ENCODE measurements at regions not wholly inside any gene's neighbourhood (a gene's known extent, or its start where the extent isn't known, plus 50 kb on each side); places are given as distances from the start of the nearest gene placed in this dataset.

DNA sequence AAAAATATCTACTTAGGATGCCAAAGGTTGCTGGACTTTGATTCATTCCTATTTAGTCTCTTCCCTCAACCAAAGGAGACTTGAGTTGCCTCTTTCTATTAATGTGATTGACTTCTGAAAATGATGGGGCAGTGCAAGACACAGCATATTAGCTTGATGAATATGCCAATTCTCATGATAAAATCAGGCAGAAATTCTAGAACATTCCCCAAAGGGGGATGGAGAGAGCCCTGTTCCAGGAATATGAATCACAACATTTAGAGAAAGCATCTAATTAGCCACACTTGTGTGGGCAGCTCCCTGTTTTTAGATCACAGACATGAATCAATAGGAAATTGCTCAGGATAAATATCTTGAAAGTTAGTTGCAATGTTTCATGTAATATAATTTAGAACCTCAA is 584.0 kb upstream of the CDH8 start:
- Mint-ChIP-seq H3K36me3 (no peaks in the 10 kb centered on the region), H3K27ac (no peak overlapping the region), H3K4me3 (no peak overlapping the region), H3K4me1 (ENCODE audit: low read depth) (no peaks in the 10 kb centered on the region), H3K9me3 (peaks cover 28% of the 10 kb centered on the region), H3K27me3 (no peaks in the 10 kb centered on the region)
- no peak for DNase-seq
- POLR2A ChIA-PET, result no interaction called here
- CTCF ChIA-PET, result no interaction called here
- intact Hi-C loops (cut with micrococcal nuclease), result no loop called here

GRCh38 chr16:62615526-62615925 is 579.3 kb upstream of the CDH8 start:
- intact Hi-C loops (cut with micrococcal nuclease), result no loop called here
- Mint-ChIP-seq H3K27me3 (no peaks in the 10 kb centered on the region), H3K9me3 (peaks cover 33% of the 10 kb centered on the region), H3K36me3 (no peaks in the 10 kb centered on the region), H3K4me1 (ENCODE audit: low read depth) (no peaks in the 10 kb centered on the region), H3K4me3 (no peak overlapping the region), H3K27ac (no peak overlapping the region)
- CTCF ChIA-PET, result no interaction called here
- no peak for DNase-seq
- POLR2A ChIA-PET, result no interaction called here

DNA sequence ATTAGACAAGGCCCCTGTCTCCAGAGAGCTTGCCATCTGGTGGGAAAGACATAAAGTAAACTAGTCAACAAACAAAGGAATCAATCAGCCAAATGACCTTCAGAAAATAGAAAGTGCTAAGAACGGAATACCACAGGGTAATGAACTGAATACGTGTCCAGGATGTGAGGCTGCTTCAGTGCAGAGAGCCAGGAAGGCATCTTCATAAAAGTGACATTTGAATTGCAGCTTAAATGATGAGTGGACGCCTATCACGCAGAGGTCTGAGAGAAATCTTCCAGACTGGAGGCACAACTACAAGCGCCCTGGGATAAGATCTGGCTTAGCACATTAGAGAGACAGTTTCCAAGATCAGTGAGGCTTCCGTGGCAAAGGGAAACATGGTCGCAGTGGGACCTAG is 574.1 kb upstream of the CDH8 start:
- no peak for DNase-seq
- CTCF ChIA-PET, result no interaction called here
- Mint-ChIP-seq H3K36me3 (no peaks in the 10 kb centered on the region), H3K9me3 (peaks cover 26% of the 10 kb centered on the region), H3K27me3 (no peaks in the 10 kb centered on the region), H3K4me3 (no peak overlapping the region), H3K4me1 (ENCODE audit: low read depth) (no peaks in the 10 kb centered on the region), H3K27ac (no peak overlapping the region)
- intact Hi-C loops (cut with micrococcal nuclease), result no loop called here
- POLR2A ChIA-PET, result no interaction called here

- no peak overlapping the region for H3K27ac Mint-ChIP-seq
- H3K4me1 Mint-ChIP-seq (ENCODE audit: low read depth), result no peaks in the 10 kb centered on the region
- CTCF ChIA-PET, result no interaction called here
- H3K27me3 Mint-ChIP-seq, result no peaks in the 10 kb centered on the region
- H3K9me3 Mint-ChIP-seq, result peaks cover 34% of the 10 kb centered on the region
- H3K4me3 Mint-ChIP-seq, result no peak overlapping the region
- POLR2A ChIA-PET, result no interaction called here
- intact Hi-C loops (cut with micrococcal nuclease), result no loop called here
- no peaks in the 10 kb centered on the region for H3K36me3 Mint-ChIP-seq
- no peak for DNase-seq
Measured at GRCh38 chr16:62602790-62603189, 566.6 kb upstream of the CDH8 start.

- CTCF ChIA-PET, result no interaction called here
- intact Hi-C loops (cut with micrococcal nuclease), result no loop called here
- no peaks in the 10 kb centered on the region for H3K36me3 Mint-ChIP-seq
Measured at GRCh38 chr16:62597875-62598274, 561.6 kb upstream of the CDH8 start.

DNA sequence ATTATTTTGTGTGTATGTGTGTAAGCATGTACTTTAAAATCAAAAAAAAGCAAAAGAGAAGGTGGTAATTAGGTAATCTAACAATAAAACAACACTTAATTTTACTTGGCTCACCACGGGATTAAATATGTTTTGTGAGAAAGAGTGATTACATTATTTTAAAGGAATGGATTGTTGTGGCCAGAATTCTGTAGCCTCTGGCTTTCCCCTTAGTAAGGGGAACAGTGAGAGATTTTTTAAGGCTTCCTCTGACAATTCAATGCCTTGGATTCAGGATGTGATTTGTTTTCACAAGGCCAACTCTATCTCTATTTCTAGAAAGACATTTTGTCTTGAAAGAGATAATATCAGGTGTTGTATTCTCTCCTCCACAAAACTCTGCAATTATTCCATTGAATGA is 560.3 kb upstream of the CDH8 start:
- Mint-ChIP-seq H3K4me3 (no peak overlapping the region), H3K4me1 (ENCODE audit: low read depth) (no peaks in the 10 kb centered on the region), H3K36me3 (no peaks in the 10 kb centered on the region), H3K27ac (no peak overlapping the region), H3K9me3 (peaks cover 27% of the 10 kb centered on the region), H3K27me3 (no peaks in the 10 kb centered on the region)
- ChIA-PET CTCF (no interaction called here), POLR2A (no interaction called here)
- no peak for DNase-seq
- intact Hi-C loops (cut with micrococcal nuclease), result no loop called here

More at GRCh38 chr16:62597875-62598274, 561.6 kb upstream of the CDH8 start:
- H3K9me3 Mint-ChIP-seq, result peaks cover 32% of the 10 kb centered on the region
- H3K4me3 Mint-ChIP-seq, result no peak overlapping the region
- no peaks in the 10 kb centered on the region for H3K4me1 Mint-ChIP-seq (ENCODE audit: low read depth)
- H3K27ac Mint-ChIP-seq, result no peak overlapping the region
- no peaks in the 10 kb centered on the region for H3K27me3 Mint-ChIP-seq
- DNase-seq, result no peak
- POLR2A ChIA-PET, result no interaction called here

- Mint-ChIP-seq H3K27me3 (no peaks in the 10 kb centered on the region), H3K27ac (no peak overlapping the region), H3K9me3 (peaks cover 22% of the 10 kb centered on the region), H3K36me3 (no peaks in the 10 kb centered on the region), H3K4me1 (ENCODE audit: low read depth) (no peaks in the 10 kb centered on the region), H3K4me3 (no peak overlapping the region)
- no peak for DNase-seq
- intact Hi-C loops (cut with micrococcal nuclease), result no loop called here
- ChIA-PET CTCF (no interaction called here), POLR2A (no interaction called here)
Measured at GRCh38 chr16:62596125-62596524, 559.9 kb upstream of the CDH8 start.

DNA sequence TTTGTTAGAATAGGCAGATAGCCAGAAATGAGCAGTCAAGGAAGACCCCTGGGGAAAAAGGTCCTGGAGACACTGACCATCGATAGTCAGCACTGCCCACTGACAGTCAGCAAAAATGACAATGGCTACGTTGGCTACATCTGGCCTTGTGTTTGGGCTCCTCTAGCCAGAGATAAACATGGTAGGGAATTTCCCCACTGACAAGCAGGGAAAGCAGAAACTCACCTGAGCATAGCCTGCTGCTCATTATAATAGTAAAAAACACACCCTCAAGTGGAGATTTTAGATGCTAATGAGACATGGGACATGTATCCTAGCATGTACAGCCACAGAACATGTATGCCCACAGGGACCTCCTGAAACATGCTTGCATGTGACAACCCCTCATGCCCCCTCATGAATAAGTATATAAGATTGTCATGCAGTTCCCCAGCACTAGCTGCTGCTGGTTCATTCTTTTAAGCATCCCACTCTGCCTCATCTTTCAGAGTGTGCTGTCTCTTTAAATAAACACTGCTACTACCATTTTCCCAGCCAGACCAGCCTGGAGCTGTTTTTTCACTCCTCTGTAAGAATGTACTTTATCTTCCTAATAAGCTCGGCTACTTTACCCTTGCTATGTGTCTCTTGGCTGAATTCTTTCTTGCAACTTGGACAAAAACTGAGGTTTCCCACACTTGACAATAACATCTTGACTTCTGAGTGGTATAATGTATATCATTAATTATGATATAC is 550.1 kb upstream of the CDH8 start:
- Mint-ChIP-seq H3K36me3 (no peaks in the 10 kb centered on the region), H3K4me1 (ENCODE audit: low read depth) (no peaks in the 10 kb centered on the region), H3K27ac (no peak overlapping the region), H3K9me3 (peaks cover 25% of the 10 kb centered on the region), H3K4me3 (no peak overlapping the region), H3K27me3 (no peaks in the 10 kb centered on the region)
- no peak for DNase-seq
- ChIA-PET POLR2A (no interaction called here), CTCF (no interaction called here)
- intact Hi-C loops (cut with micrococcal nuclease), result no loop called here

GRCh38 chr16:62585041-62585545 is 548.9 kb upstream of the CDH8 start:
- no peaks in the 10 kb centered on the region for H3K4me1 Mint-ChIP-seq (ENCODE audit: low read depth)
- H3K36me3 Mint-ChIP-seq, result no peaks in the 10 kb centered on the region
- DNase-seq, result no peak
- intact Hi-C loops (cut with micrococcal nuclease), result no loop called here
- no peaks in the 10 kb centered on the region for H3K27me3 Mint-ChIP-seq
- H3K27ac Mint-ChIP-seq, result no peak overlapping the region
- CTCF ChIA-PET, result no interaction called here
- no peak overlapping the region for H3K4me3 Mint-ChIP-seq
- POLR2A ChIA-PET, result no interaction called here
- H3K9me3 Mint-ChIP-seq, result peaks cover 31% of the 10 kb centered on the region

- intact Hi-C loops (cut with micrococcal nuclease), result no loop called here
- ChIA-PET CTCF (no interaction called here), POLR2A (no interaction called here)
- Mint-ChIP-seq H3K4me3 (no peak overlapping the region), H3K9me3 (peaks cover 37% of the 10 kb centered on the region), H3K27ac (no peak overlapping the region), H3K4me1 (ENCODE audit: low read depth) (no peaks in the 10 kb centered on the region), H3K36me3 (no peaks in the 10 kb centered on the region), H3K27me3 (no peaks in the 10 kb centered on the region)
- DNase-seq, result no peak
Measured at GRCh38 chr16:62583414-62583813, 547.2 kb upstream of the CDH8 start.

- Mint-ChIP-seq H3K4me3 (no peak overlapping the region), H3K9me3 (peaks cover 39% of the 10 kb centered on the region), H3K27ac (no peak overlapping the region), H3K36me3 (no peaks in the 10 kb centered on the region), H3K27me3 (no peaks in the 10 kb centered on the region), H3K4me1 (ENCODE audit: low read depth) (no peaks in the 10 kb centered on the region)
- ChIA-PET CTCF (no interaction called here), POLR2A (no interaction called here)
- intact Hi-C loops (cut with micrococcal nuclease), result no loop called here
- no peak for DNase-seq
Measured at GRCh38 chr16:62573466-62573865, 537.2 kb upstream of the CDH8 start.

- no peak overlapping the region for H3K4me3 Mint-ChIP-seq
- intact Hi-C loops (cut with micrococcal nuclease), result no loop called here
- POLR2A ChIA-PET, result no interaction called here
Measured at GRCh38 chr16:62568926-62569325, 532.7 kb upstream of the CDH8 start.

GRCh38 chr16:62565706-62566105 is 529.5 kb upstream of the CDH8 start:
- CTCF ChIA-PET, result no interaction called here
- no peaks in the 10 kb centered on the region for H3K27me3 Mint-ChIP-seq
- no peak overlapping the region for H3K27ac Mint-ChIP-seq
- no peak overlapping the region for H3K4me3 Mint-ChIP-seq
- intact Hi-C loops (cut with micrococcal nuclease), result no loop called here
- peaks cover 24% of the 10 kb centered on the region for H3K9me3 Mint-ChIP-seq
- H3K36me3 Mint-ChIP-seq, result no peaks in the 10 kb centered on the region
- POLR2A ChIA-PET, result no interaction called here
- no peaks in the 10 kb centered on the region for H3K4me1 Mint-ChIP-seq (ENCODE audit: low read depth)
- no peak for DNase-seq

More at GRCh38 chr16:62568926-62569325, 532.7 kb upstream of the CDH8 start:
- CTCF ChIA-PET, result no interaction called here
- no peaks in the 10 kb centered on the region for H3K4me1 Mint-ChIP-seq (ENCODE audit: low read depth)
- DNase-seq, result no peak
- no peak overlapping the region for H3K27ac Mint-ChIP-seq
- H3K27me3 Mint-ChIP-seq, result no peaks in the 10 kb centered on the region
- peaks cover 22% of the 10 kb centered on the region for H3K9me3 Mint-ChIP-seq
- H3K36me3 Mint-ChIP-seq, result no peaks in the 10 kb centered on the region
